H7 (cell line): ENCODE measurements at regions not wholly inside any gene's neighbourhood (a gene's known extent, or its start where the extent isn't known, plus 50 kb on each side); places are given as distances from the start of the nearest gene placed in this dataset.
"Not testable (repeated sequence)": the region's sequence is repeated elsewhere in the genome, so short reads cannot be mapped to it uniquely, and the experiment has no call there.

Source experiments
- DNase-seq: peaks from one replicate; pipeline ENCODE4 v3.0.0; 2012
- H3K27me3 ChIP-seq: 2 replicates; pipeline ENCODE4 v1.6.0; 2011; ENCODE audit warnings: mild to moderate bottlenecking, low read length; ENCODE audit not compliant: control insufficient read depth, insufficient read depth
- H3K36me3 ChIP-seq: replicated peaks from 2 replicates; pipeline ENCODE4 v1.5.1; 2011; ENCODE audit warnings: low read length; ENCODE audit not compliant: control insufficient read depth, insufficient read depth
- H3K4me3 ChIP-seq: 2 replicates; pipeline ENCODE4 v1.5.1; 2011; ENCODE audit warnings: low read depth, mild to moderate bottlenecking, control low read depth, low read length, moderate library complexity; ENCODE audit not compliant: insufficient read depth

- Histone ChIP-seq H3K36me3 (no peaks in the 10 kb centered on the region), H3K27me3 (no peaks in the 10 kb centered on the region), H3K4me3 (no peak overlapping the region)
- no peak for DNase-seq
Observed at GRCh38 chr16:88330971-88331890, 51.5 kb upstream of the ZNF469 start.

- no peak overlapping the region for H3K4me3 ChIP-seq
- no peaks in the 10 kb centered on the region for H3K27me3 ChIP-seq
- H3K36me3 ChIP-seq, result no peaks in the 10 kb centered on the region
- no peak for DNase-seq
Observed at GRCh38 chr16:88331989-88332920, 50.5 kb upstream of the ZNF469 start.

- H3K36me3 ChIP-seq, DNase-seq: not testable (repeated sequence)
Observed at GRCh38 chr16:88332921-88333825, 49.6 kb upstream of the ZNF469 start.

More at GRCh38 chr16:88332921-88333825, 49.6 kb upstream of the ZNF469 start:
- not testable (repeated sequence) for H3K27me3 ChIP-seq, H3K4me3 ChIP-seq
